GM19240 (cell line): ENCODE measurements at regions not wholly inside any gene's neighbourhood (a gene's known extent, or its start where the extent isn't known, plus 50 kb on each side); places are given as distances from the start of the nearest gene placed in this dataset.

Experiments
- DNase-seq: peaks from one replicate; pipeline ENCODE4 v3.0.0; 2011; ENCODE audit warnings: low spot score; ENCODE audit not compliant: insufficient read length

DNA sequence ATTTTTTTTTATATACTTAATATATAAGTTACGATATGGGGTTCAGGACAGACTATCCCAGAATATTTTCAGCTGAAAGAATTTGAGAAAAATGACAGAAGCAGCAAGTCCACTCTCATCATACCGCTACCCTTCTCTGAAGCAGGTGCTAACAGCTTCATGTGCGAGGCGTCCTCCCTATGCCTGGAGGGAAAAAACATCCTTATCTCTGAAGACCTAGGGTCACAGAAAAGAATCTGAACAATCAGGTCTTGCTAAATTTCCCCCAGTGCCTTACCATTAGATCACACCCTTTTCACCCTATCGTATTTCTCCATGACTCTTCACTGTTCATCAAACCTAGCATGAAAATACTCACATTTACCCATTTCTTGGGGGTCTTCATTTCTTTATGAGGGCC is 51.9 kb upstream of the CREB1 start:
- no peak for DNase-seq

DNA sequence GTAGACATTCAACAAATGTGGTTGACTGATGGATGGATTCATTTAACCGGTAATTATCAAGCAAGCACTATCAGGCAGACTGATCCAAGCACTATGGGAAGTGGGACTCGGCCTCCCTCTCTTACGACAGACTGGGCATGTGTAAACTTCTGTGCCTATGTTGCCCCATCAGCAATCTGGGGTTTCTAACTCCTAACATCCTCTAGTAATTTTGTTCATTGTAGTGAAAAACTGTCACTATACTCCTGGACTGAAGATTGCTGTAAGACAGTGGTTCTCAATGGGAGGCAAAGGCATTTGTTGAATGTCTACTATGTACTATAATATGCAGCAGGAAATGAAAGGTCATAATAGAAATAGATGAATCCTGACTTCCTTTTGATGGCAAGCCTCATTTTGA is 51.2 kb upstream of the CREB1 start:
- no peak for DNase-seq

DNA sequence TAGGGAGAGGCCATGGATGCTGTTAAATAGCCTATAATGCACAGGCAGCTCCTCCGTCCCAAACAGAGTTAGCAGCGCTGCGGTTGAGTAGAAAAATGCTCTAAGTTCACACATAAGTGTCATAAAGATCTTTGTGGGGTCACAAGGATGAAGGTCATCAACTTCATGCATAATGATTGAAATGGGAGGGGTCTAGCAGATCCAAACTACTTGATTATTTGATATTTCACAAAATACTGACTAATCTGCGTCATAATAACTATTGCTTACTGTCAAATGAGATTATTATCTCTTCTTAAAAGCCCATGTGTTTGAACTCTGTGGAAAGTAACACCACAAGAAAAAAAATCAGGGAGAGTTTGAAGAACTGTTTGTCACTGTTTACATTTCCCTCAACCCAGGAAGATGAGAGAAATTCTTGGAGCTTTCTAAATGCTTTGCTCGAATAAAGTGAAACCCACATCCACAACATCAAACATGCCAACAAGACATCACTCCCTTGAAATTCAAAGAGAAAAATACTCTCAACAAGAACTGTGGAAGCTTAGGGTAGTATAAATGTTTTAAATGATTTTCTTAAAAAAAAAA is 50.5 kb upstream of the CREB1 start:
- no peak for DNase-seq
